ENCODE measurements at regions not wholly inside any gene's neighbourhood (a gene's known extent, or its start where the extent isn't known, plus 50 kb on each side); places are given as distances from the start of the nearest gene placed in this dataset.

GRCh38 chr5:13613621-13614020 is 330.9 kb downstream of the DNAH5 start:
- TF ChIP-seq YY1 (IDR thresholded peaks at IDR 0.05; ENCODE audit: insufficient read depth, insufficient read length): no peak
- no peak for TF ChIP-seq SUZ12 (IDR thresholded peaks at IDR 0.05; ENCODE audit: extremely low read depth, insufficient read depth, insufficient read length)
- TF ChIP-seq ZNF274 (IDR thresholded peaks at IDR 0.05; ENCODE audit: low read depth, low read length): no peak

Data from NT2/D1 (cell line).